NCI-H446 treated with DMSO at 0.1 percent for 48 hours (cell line): ENCODE measurements at regions not wholly inside any gene's neighbourhood (a gene's known extent, or its start where the extent isn't known, plus 50 kb on each side); places are given as distances from the start of the nearest gene placed in this dataset.
"Not testable (repeated sequence)": the region's sequence is repeated elsewhere in the genome, so short reads cannot be mapped to it uniquely, and the experiment has no call there.

Experiments used
- DNase-seq: peaks from one replicate; lab custom pipeline; 2025; lab: John Stamatoyannopoulos, UW

DNA sequence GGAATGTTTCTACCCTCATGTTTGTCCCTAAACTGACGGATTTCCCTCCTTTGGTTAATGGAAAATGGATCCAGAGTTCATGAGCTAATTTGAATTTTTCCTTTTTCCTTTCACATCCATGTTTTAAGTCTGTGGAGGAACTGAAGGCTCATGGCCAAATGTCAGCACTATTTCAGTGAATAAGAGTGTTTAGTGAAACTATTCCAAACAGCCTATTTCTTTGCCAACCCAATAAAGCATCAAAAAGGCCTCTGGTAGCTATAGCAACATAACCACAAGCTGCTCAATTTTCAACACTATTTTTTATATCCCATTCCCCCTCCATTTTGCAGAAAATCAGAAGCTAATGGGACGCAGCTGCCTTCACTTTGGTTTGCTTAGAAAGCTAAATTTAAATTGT lies 1454.1 kb downstream of the GATA3 start:
- no peak for DNase-seq

DNA sequence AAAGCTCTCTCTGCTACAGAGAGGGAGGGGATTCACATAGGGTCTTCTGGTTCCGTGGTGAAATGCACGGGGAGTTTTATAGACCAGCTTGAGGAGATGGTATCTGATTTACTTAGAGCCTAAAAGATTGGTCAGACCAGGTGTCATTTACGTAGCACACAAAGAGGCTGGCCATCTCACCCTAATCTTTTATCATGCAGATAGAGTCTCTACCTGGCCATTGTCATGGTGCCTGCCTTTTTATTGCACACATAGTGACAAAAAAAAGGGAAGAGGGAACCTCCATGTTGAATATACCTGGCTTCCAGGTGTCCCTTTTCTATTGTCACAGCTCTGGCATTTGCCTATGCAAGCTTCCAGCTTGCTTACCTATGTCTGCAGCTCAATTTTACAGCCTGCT lies 1456.1 kb downstream of the GATA3 start:
- DNase-seq, result no peak

DNA sequence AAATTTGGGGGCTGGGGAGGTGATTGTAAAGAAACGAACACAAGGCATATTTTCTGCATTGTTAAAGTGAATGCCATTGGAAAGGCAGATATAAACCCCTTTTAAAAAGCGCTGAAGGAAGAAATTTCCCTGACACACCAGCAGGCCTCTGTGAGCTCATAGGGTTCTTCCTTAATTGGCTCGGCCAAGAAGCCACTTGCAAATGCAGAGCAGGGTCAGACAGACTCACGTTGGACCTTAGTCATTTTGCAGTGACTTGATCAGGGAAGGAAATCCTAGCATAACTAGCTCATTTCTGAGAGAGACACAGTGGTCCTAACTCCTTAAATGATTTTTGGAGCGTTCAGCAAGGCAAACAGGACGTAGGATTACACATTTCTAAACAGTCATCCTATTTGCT lies 1461.4 kb downstream of the GATA3 start:
- DNase-seq, result no peak

DNA sequence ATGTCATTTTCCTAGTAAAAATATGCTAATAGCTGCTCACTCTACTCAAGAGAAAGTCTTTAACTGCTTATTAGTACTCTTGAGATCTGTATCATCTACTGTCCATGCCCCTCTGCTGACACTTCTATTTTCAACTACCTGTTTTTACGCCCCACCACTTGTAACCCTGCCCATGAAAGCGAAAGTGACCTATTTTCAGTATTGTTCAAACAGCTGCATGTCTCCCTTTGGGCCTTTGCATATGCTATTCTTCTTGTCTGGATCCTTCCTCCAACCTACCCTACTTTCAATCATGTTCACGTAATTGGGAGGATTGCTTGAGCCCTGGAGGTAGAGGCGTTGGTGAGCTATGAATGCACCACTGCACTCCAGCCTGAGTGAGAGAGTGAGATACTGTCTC lies 1481.3 kb downstream of the GATA3 start:
- DNase-seq, result no peak

DNA sequence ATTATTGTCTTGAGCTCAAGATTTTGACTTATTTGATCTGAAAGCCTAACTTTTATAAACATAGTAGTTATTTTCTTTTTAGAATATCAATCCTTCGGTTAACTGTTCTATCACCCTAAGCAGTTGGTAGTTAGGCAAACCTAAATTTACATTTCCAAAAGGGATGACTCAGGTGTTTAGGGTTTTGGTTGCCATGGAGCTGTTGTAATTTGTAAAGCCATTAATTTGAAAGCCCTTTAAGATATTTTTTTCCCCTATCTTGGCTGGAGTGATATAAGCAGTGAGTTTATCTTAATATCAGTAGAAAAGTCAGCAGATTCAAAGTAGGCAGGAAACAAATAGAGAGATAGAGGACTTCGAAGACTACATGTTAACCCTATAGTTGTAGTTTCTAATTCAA lies 1472.6 kb upstream of the CELF2 start:
- no peak for DNase-seq

DNA sequence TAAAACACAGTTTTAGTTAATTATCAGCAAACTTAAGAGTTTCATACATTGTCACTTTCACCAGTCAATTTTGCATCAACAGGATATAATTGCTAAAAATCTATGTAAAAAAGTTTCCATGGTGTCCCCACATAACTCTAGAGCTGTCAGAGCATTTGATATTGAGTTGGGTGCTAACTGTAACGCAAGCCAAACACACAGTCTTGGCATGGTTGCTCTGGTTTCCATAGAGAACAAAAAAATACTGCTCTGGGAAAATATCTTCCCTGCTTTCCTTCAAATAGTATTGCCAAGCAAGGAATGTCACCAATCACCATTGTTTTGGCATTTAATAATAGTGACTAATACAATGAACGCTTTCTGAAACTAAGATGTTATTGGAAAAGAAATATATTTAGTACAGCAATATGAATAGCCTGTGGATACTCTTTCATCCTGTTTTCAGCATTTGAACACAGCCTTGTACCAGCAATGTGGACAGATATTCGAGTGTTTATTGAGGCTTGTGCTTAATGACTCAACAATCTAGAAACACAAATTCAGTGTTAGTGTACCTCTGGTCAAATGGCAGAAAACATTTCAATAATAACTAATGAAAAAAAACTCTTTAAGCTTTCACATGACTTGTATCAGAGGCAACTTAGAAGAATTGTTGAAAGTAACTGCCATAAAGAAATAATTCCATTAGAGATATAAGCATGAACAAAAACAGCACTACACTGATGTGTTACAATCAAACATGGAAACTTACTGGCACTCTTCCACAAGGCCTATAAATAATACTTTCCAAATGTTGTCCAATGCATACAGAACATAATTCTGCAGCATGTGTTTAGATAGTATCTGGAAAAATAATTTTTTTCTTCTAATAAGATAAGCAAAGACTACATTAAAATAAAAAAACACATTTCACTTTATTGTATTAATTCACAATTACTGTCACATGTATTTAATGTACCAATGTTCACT lies 1469.5 kb upstream of the CELF2 start:
- no peak for DNase-seq

DNA sequence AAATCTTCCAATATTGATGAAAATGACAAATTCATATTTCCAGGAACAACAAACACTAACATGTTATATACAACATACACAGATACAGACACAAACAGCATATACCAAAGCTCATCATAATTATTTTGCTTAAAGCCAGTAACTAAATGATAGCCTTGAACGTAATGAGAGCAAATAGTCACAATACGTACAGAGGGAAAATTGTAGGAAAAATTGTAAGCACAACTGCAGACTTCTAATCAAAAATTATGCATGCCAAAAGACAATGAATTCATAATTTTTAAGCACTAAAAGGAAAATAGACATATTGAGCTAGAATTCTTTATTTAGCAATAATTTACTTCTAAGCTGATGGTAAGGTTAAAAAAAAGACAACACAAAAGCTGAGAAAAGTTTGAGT lies 1466.9 kb upstream of the CELF2 start:
- DNase-seq, result no peak

DNA sequence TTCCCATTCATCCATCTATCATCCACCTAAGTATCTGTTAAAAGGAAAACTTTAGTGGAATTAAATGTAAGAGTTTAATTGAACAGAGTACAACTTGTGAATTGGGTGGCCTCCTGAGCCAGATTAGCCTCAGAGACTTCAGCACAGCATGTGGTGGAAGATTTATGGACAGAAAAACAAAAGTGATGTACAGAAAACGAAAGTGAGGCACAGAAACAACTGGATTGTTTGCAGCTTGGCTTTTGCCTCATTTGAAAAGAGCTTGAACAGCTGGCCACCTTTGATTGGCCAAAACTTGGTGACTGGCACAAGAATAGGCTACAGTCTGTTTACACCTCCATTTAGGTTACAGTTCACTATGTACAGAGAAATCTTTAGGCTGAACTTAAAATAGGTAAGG lies 1463.4 kb upstream of the CELF2 start:
- DNase-seq, result no peak

DNA sequence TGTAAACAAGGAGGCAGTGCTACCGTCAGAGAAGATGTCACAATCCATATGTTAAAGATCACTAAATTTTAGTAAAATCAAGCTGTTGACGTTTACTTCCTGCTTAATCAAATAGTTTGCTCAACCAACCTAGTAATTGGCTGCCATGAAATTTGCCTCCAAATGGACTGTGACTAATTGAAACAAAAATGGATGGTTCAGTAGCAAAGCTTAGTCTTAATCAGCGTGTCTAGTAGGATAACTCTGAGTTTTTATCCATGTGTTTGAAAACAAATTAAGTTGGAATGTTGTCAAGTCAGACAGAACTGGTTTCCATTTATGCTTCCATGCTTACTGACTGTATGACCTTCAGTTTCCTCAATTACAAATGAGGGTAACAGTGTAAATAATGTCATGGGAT lies 1456.7 kb upstream of the CELF2 start:
- no peak for DNase-seq

DNA sequence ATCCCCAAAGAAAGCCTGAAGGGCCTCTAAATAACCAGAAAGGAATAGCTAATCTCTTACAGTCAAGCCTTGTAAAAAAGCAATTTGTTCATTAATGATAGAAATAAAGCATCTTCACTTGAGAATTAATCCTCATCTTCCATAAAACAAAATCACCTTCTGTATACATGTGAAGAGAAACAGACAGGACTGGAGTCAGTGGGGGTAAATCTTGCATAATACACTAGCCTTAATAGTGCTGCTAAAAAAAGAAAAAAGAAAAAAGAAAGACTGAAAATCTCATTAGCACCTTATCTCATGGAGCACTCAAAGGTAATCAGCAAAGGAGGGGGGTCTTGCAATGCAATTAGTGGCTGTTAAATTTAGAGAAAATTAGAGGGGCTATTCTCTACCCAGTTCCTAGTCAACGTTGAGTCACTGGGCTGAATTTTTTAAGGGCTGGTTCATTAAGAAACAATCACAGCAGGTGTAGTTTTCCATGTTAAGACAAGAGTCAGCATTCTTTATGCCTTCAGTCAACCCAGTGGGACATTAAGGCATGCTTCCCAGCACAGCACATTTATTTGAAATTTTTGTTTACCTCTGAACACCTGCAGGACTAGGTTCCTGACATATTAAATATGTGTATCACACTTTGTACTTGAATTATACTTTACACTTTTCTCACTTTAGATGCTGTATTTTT lies 1455.7 kb upstream of the CELF2 start:
- DNase-seq, result no peak

DNA sequence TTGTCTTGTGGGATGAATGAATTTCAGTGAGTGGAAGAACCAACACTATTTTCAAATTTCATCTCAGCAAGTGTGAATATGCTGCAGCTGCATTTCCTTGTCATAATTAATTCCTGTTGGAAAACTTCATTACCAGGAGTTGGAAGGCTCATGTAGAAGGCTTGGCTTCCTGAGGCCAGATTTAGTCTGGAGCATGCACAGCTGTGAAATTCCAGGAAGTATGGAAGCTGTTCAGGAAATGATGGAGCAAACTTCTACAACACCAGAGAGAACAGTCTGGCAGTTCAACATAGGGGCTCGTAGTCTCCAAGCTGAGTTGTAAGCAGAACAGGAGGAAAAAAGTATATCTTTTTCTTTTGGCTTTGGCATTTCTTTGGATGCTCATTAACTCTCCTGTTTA lies 1439.9 kb upstream of the CELF2 start:
- no peak for DNase-seq

DNA sequence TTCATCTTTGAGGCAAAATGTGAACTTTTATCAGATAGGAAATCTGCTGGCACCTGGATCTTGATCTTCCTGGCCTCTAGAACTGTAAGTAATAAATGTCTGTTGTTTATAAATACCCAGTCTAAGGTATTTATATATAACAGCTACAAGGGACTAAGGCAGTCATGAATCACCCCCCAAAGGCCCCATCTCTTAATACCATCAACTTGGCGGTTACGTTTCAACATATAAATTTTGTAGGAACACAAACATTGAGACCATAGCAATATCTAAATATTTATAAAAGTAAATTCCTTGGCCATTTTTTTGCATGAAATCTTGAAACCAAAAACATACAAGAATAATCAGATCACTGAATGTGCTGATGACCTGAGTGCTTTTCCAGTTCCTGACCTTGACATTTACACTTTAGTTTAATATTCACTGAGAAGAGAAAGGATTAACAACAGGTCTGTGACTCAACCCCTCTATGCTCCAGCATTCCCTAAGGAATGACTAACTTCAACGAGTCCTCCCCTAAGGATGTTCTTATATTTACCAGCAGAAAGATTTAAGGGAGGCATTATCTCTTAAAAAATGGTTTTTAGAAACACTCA lies 1438.5 kb upstream of the CELF2 start:
- DNase-seq, result no peak

DNA sequence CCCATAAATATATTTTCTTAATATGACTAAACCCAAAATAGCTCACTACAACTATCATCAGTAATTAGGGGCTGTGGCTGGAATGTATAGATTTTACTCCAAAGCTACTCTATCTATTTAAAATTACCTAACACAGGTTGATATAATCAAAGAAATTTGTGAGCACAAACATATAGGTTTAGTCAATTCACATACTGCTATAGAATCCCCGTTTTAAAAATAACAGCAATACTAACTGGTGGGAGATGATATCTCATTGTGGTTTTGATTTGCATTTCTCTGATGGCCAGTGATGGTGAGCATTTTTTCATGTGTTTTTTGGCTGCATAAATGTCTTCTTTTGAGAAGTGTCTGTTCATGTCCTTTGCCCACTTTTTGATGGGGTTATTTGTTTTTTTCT lies 1434.9 kb upstream of the CELF2 start:
- DNase-seq, result not testable (repeated sequence)

DNA sequence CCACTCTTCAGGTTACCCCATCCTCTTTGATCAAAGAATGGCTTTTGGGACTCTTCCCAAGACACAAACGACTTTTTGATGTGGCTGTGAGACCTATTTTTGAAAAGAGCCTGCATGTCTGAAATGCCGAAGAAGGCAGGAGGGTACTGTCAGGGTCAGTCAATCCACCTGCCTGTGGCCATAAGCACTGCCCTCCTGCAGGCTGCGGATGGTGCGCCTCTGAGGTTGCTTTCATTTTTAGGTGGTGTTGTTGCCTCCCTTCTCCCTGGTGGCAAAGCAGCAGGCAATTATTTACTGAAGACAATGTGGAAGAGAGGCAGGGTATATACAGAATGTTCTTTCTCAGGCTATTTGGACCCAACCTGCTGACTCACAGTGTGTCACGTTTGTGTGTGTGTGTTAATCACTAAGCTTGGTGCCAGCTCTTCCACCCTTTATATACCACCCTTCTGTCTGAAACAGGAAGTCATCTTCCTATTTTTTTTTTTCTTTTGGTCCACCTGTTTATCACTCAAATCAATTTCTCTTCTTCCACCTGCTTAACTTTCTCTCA lies 1421.2 kb upstream of the CELF2 start:
- DNase-seq, result no peak

DNA sequence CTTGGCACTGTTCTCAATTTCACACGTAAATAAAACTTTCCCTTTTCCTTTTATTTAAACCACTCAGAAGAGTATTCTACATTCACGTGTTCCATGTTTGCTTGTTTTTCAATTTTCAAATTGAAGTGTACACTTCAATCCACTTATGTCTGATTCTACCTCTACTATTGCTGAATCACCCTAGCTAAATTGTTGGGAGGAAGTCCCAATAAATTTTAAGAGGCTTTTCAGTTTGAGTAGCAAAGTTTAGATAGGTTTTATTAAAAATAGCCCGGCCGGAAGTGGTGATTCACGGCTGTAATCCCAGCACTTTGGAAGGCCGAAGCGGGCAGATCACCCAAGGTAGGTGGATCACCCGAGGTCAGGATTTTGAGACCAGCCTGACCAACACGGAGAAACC lies 1414.7 kb upstream of the CELF2 start:
- no peak for DNase-seq

DNA sequence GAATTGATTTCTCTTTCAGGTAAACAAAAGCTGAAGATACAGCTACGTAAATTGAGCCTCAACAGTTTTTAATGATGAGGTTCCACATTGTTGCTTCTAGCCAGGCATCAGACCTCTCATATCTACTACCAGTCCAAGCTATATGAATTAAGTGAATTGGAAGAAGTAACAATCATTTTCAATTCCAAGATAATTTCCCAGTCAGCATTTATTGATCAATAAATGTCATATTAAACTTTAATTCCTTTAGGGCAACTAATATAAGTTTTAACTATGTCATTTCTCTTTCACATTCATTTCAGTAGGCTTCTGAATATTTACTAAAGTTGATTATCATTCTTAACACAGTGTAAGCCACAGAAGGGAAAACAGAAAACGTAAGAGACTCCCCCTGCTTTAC lies 1413.7 kb upstream of the CELF2 start:
- no peak for DNase-seq

DNA sequence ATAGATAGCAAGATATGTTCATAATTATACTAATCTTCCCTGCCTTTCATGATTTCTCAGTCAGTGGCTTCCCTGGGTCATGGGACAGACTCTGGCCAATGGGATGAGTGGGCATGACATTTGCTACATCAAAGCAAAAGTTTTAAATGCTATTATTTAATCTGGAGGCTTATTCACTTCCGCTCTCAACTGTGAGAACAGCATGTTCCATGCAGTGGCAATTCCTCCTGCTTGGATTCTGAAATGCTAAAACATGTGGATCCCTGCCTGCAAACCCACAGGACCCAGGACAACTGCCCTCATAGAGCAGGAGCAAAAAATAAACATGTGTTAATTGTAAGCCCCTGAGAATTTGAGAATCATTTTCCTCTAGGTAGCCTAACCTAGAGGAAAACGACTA lies 1412.4 kb upstream of the CELF2 start:
- no peak for DNase-seq

DNA sequence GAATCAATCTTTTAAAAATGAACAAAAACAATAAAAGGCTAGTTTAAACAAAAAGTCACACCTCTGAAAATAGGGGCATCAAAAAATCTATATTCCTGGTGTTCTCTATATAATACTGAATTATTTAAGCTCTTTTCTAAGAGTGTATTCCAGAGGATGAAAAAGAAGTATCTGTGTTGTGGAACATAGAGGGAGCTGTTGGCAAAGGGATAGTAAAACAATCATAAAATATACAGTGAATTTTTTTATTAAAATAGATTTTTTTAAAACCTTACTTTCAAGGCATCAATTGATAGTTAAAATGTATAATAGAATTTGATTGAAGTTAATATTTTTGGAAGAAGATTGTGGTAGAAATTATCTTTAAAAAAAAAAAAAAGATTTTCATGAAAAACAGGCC lies 1409.1 kb upstream of the CELF2 start:
- no peak for DNase-seq

DNA sequence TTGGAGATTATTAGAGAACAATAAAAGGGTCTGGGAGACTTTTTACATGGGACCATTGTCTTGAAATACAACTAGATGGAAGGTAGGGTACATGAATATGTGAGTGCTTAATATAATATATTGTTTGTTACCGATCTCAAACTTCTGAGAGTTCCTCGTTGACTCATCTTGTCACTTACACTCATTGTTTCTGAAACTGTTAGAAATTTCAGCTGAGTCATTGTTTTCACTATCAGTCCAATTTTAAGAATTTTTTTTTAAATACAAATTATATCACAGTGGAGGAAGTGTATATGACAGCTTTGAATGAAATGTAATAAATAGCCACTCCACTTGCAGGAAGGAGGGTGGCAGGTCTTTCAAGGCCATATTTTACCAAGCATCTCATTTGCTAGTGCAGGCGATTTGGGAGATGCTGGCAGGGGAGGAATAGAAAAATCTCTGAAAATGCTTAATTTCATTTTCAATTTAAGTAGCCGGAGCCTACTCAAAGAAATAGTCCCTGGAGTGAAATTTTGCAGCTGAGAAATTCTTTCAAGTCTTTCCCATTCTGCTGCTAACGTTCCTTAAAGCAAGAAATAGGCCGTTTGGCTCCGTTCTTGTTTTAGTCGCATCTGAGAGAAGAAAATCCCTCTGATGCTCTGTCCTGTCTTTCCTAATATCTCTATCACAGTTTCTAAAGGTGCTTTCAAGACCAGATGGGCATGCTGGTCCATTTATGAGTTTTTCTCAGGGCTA lies 1404.2 kb upstream of the CELF2 start:
- no peak for DNase-seq

DNA sequence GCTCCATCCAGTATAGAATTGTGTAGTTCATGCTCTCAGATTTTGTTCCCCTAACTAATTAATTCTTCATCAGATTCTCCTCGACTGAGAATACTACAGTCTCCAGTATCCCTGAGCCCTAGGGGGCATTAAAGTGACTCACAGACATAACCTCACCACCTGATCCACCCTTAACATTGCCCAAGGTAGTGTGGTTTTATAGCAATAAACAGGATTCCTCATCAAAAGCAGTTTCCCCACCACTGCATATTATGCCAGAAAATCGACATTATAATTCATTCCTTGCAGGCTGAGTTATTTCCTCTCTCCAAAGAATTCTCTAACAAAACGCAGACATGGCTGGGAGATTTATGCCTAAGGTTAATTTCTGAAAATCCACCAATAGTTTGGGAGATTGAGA lies 1402.5 kb upstream of the CELF2 start:
- no peak for DNase-seq

DNA sequence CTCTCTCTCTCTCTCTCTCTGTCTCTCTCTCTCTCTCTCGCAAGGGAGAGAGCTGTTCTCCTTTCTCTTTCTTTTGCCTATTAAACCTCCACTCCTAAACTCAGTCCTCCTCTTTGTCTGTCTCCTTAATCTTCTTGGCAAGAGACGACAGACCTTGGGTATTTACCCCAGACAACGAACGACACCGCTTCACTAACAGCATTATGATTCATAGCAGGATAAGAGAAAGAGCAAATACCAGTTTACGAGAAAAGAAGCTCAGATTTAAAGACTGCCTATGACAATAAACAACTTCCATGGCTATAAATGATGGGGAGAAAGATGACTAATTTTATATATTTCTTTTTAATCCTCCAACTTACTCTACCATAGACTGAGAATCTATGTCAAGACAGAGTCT lies 1396.5 kb upstream of the CELF2 start:
- DNase-seq, result no peak

DNA sequence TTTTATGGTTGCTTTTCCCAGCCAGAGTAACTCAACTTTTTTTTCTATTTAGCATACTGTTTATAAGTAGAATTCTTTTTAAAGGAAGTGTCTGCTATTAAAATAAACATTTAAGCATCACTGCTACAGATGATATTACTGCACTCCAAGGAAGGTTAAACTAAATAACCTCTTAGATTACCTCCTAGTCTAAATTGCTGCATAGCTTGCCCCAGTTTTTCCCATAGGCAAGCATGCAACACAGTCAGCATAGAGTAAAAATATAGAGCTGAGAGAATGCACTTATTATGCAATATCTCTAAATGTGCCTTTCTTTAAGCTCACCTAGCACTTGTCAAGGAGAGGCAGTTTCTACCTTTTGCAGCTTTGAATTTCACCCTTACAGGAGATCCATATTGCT lies 1392.4 kb upstream of the CELF2 start:
- DNase-seq, result no peak
